HL-60 (cell line): ENCODE measurements at regions not wholly inside any gene's neighbourhood (a gene's known extent, or its start where the extent isn't known, plus 50 kb on each side); places are given as distances from the start of the nearest gene placed in this dataset.

ENCODE experiments used
- GABPA ChIP-seq: IDR thresholded peaks from 2 replicates; pipeline ENCODE4 v1.6.1; 2012; ENCODE audit warnings: low read depth
- POLR2AphosphoS5 ChIP-seq: IDR thresholded peaks from 2 replicates; pipeline ENCODE4 v1.6.1; 2012; ENCODE audit warnings: low read depth
- REST ChIP-seq: IDR thresholded peaks from 2 replicates; pipeline ENCODE4 v1.6.1; 2012; ENCODE audit warnings: low read depth; ENCODE audit not compliant: insufficient replicate concordance
- TF ChIP-seq, protein P1 (sequence below): IDR thresholded peaks from one replicate; pipeline ENCODE4 v1.5.1; 2011; ENCODE audit warnings: low read length, control low read depth, inconsistent platforms; ENCODE audit not compliant: insufficient read depth

DNA sequence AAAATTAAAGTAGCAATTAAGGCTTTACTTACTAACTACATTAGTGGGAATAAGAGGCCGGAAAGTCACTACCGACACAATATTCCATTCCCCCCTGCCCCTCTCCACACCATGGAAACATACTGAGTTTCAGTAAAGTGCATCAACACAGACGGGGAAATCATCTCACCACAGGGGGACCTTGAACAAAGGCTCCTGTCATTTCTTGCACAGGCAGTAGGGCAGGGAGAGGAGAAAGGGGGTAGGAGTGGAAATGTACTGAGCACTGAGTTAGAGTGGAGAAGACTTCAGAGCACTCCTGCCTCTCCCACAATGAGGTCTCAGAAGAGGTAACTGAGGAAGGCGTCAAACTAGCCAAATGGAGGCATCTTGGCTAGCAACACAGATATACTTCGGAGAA, 1426.9 kb upstream of the EYS start:
- TF ChIP-seq, protein P1, sequence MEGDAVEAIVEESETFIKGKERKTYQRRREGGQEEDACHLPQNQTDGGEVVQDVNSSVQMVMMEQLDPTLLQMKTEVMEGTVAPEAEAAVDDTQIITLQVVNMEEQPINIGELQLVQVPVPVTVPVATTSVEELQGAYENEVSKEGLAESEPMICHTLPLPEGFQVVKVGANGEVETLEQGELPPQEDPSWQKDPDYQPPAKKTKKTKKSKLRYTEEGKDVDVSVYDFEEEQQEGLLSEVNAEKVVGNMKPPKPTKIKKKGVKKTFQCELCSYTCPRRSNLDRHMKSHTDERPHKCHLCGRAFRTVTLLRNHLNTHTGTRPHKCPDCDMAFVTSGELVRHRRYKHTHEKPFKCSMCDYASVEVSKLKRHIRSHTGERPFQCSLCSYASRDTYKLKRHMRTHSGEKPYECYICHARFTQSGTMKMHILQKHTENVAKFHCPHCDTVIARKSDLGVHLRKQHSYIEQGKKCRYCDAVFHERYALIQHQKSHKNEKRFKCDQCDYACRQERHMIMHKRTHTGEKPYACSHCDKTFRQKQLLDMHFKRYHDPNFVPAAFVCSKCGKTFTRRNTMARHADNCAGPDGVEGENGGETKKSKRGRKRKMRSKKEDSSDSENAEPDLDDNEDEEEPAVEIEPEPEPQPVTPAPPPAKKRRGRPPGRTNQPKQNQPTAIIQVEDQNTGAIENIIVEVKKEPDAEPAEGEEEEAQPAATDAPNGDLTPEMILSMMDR, result no peak
- TF ChIP-seq POLR2AphosphoS5, result no peak
- TF ChIP-seq GABPA, result no peak
- TF ChIP-seq REST, result no peak
